H1 (cell line): ENCODE measurements at regions not wholly inside any gene's neighbourhood (a gene's known extent, or its start where the extent isn't known, plus 50 kb on each side); places are given as distances from the start of the nearest gene placed in this dataset.

Experiments used
- CTCF ChIA-PET: fragments of 300-600 bp; sonication (Branson Sonifier 250); formaldehyde crosslinking; loops from one replicate; lab custom pipeline; 2021; ENCODE audit not compliant: partially characterized antibody; lab: Charles Lee
- POLR2A ChIA-PET: fragments of 300-600 bp; sonication (Branson Sonifier 250); formaldehyde crosslinking; loops from one replicate; lab custom pipeline; 2021; ENCODE audit warnings: inconsistent platforms; ENCODE audit not compliant: partially characterized antibody; lab: Charles Lee
- DNase-seq, 2 experiments: peaks; one replicate each; pipeline versions ENCODE4 v3.0.0 to v3.0.0-alpha.2; 2010 to 2022; ENCODE audit warnings: low spot score in 2 of 2, low read depth in 1 of 2, mixed read lengths in 1 of 2
- FAIRE-seq: peaks from 2 replicates; lab custom pipeline; 2011; peaks lifted over from hg19 to GRCh38; lab: Jason Lieb, UNC
- H2AFZ ChIP-seq: 2 replicates; pipeline ENCODE4 v1.8.1; 2012; ENCODE audit warnings: low read length, inconsistent platforms
- H2AK5ac ChIP-seq: 2 replicates; pipeline ENCODE4 v1.6.1; 2013; ENCODE audit warnings: low read depth, low read length
- H2BK120ac ChIP-seq: replicated peaks from 2 replicates; pipeline ENCODE3; 2013; ENCODE audit warnings: low read depth, low read length, inconsistent platforms
- H2BK12ac ChIP-seq: 2 replicates; pipeline ENCODE4 v1.6.1; 2013; ENCODE audit warnings: low read depth, low read length
- H2BK15ac ChIP-seq: 2 replicates; pipeline ENCODE4 v1.6.1; 2013; ENCODE audit warnings: low read length
- H2BK20ac ChIP-seq: 2 replicates; pipeline ENCODE4 v1.6.1; 2013; ENCODE audit warnings: low read length
- H2BK5ac ChIP-seq: 2 replicates; pipeline ENCODE4 v1.6.1; 2013; ENCODE audit warnings: low read depth, low read length
- H3K14ac ChIP-seq: 2 replicates; pipeline ENCODE4 v1.6.1; 2013; ENCODE audit warnings: inconsistent platforms; ENCODE audit not compliant: insufficient read length
- H3K18ac ChIP-seq: 2 replicates; pipeline ENCODE4 v1.6.1; 2013; ENCODE audit warnings: low read length; ENCODE audit errors: extremely low read depth
- H3K23ac ChIP-seq: 2 replicates; pipeline ENCODE4 v1.6.1; 2013; ENCODE audit warnings: inconsistent platforms; ENCODE audit not compliant: insufficient read length
- H3K23me2 ChIP-seq: 2 replicates; pipeline ENCODE4 v1.6.1; 2013; ENCODE audit warnings: low read depth, low read length
- H3K27ac ChIP-seq: 2 replicates; pipeline ENCODE4 v1.6.1; 2011; ENCODE audit warnings: low read depth, low read length, inconsistent platforms
- H3K27me3 ChIP-seq, 4 experiments: replicated peaks in 1 of 4; 1 replicate in 1 of 4; 2 replicates in 3 of 4; pipeline versions ENCODE4 v1.6.1 to v1.8.1; 2011 to 2013; ENCODE audit warnings: low read length in 3 of 4, mild to moderate bottlenecking in 3 of 4, inconsistent platforms in 2 of 4, mixed read lengths in 2 of 4, moderate library complexity in 1 of 4; ENCODE audit not compliant: control insufficient read depth in 3 of 4, insufficient read depth in 3 of 4; ENCODE audit errors: extremely low read depth in 1 of 4
- H3K36me3 ChIP-seq, 4 experiments: 2 replicates each; pipeline versions ENCODE4 v1.6.1 to v1.8.1; 2011 to 2013; ENCODE audit warnings: mild to moderate bottlenecking in 4 of 4, low read length in 3 of 4, moderate library complexity in 2 of 4, control low read depth in 1 of 4, inconsistent platforms in 1 of 4; ENCODE audit not compliant: insufficient read depth in 4 of 4, control insufficient read depth in 2 of 4
- H3K4ac ChIP-seq: replicated peaks from 2 replicates; pipeline ENCODE3; 2013; ENCODE audit warnings: low read length, low read depth, mixed read lengths, inconsistent platforms; ENCODE audit not compliant: insufficient read length
- H3K4me1 ChIP-seq, 4 experiments: replicated peaks in 1 of 4; 1 replicate in 1 of 4; 2 replicates in 3 of 4; pipeline versions ENCODE4 v1.6.1 to v1.8.1; 2011 to 2013; ENCODE audit warnings: low read length in 3 of 4, inconsistent platforms in 2 of 4, mixed read lengths in 1 of 4; ENCODE audit not compliant: insufficient read depth in 4 of 4, control insufficient read depth in 3 of 4
- H3K4me2 ChIP-seq, 2 experiments: 2 replicates each; pipeline versions ENCODE4 v1.6.1 to v1.8.1; 2011 to 2013; ENCODE audit warnings: low read depth in 2 of 2, low read length in 2 of 2, control low read depth in 1 of 2, inconsistent platforms in 1 of 2, mild to moderate bottlenecking in 1 of 2; ENCODE audit not compliant: insufficient read depth in 1 of 2
- H3K4me3 ChIP-seq, 4 experiments: fragments of 200-600, 300-600 bp in 1 of 4; sonication (generic), shearing (Covaris generic), sonication (Bioruptor Twin) in 1 of 4; 2 replicates each; pipeline versions ENCODE4 v1.5.1 to v1.8.1; 2011 to 2016; ENCODE audit warnings: low read length in 4 of 4, low read depth in 3 of 4, control low read depth in 2 of 4, inconsistent platforms in 2 of 4, mild to moderate bottlenecking in 2 of 4, mixed read lengths in 1 of 4, moderate library complexity in 1 of 4; ENCODE audit not compliant: insufficient read depth in 2 of 4; ENCODE audit errors: extremely low read depth in 1 of 4
- H3K56ac ChIP-seq: replicated peaks from 2 replicates; pipeline ENCODE3; 2013; ENCODE audit warnings: low read depth, mild to moderate bottlenecking, mixed read lengths, low read length, inconsistent platforms; ENCODE audit not compliant: insufficient read length
- H3K79me1 ChIP-seq: 2 replicates; pipeline ENCODE4 v1.6.1; 2013; ENCODE audit warnings: low read depth, low read length, control low read depth
- H3K79me2 ChIP-seq, 2 experiments: 2 replicates each; pipeline versions ENCODE4 v1.6.1 to v1.8.1; 2012 to 2013; ENCODE audit warnings: low read length in 2 of 2, mild to moderate bottlenecking in 2 of 2, inconsistent platforms in 1 of 2; ENCODE audit not compliant: insufficient read depth in 2 of 2, control insufficient read depth in 1 of 2
- H3K9ac ChIP-seq, 4 experiments: replicated peaks in 1 of 4; 1 replicate in 1 of 4; 2 replicates in 3 of 4; pipeline versions ENCODE4 v1.6.1 to v1.8.1; 2011 to 2013; ENCODE audit warnings: low read depth in 3 of 4, low read length in 3 of 4, control low read depth in 2 of 4, mild to moderate bottlenecking in 2 of 4, moderate library complexity in 2 of 4, inconsistent platforms in 1 of 4; ENCODE audit errors: extremely low read depth in 1 of 4
- H3K9me3 ChIP-seq, 2 experiments: 2 replicates each; pipeline versions ENCODE4 v1.6.1 to v1.8.1; 2012 to 2013; ENCODE audit warnings: mild to moderate bottlenecking in 2 of 2, moderate library complexity in 2 of 2, control low read depth in 1 of 2, inconsistent platforms in 1 of 2, low read depth in 1 of 2, low read length in 1 of 2, mixed read lengths in 1 of 2; ENCODE audit not compliant: insufficient read depth in 2 of 2
- H4K20me1 ChIP-seq, 2 experiments: replicated peaks in 1 of 2; 2 replicates each; pipeline versions ENCODE3 to v1.8.1; 2011 to 2013; ENCODE audit warnings: inconsistent platforms in 2 of 2, low read length in 2 of 2, mild to moderate bottlenecking in 1 of 2; ENCODE audit not compliant: insufficient read depth in 2 of 2, control insufficient read depth in 1 of 2
- H4K5ac ChIP-seq: 2 replicates; pipeline ENCODE4 v1.6.1; 2013; ENCODE audit warnings: low read length, low read depth, mixed read lengths, inconsistent platforms; ENCODE audit not compliant: insufficient read length
- H4K8ac ChIP-seq: 2 replicates; pipeline ENCODE4 v1.8.0; 2013; ENCODE audit warnings: mild to moderate bottlenecking, moderate library complexity, low read length, inconsistent platforms; ENCODE audit not compliant: insufficient read depth; ENCODE audit errors: extremely low read depth
- H4K91ac ChIP-seq: replicated peaks from 2 replicates; pipeline ENCODE3; 2013; ENCODE audit warnings: low read length, mixed read lengths, inconsistent platforms; ENCODE audit not compliant: insufficient read length
- BACH1 ChIP-seq: IDR thresholded peaks from 2 replicates; pipeline ENCODE4 v1.6.1; 2012; ENCODE audit warnings: low read length, improper control_type of control experiment
- NRF1 ChIP-seq: IDR thresholded peaks from 2 replicates; pipeline ENCODE4 v1.6.1; 2011; ENCODE audit warnings: mild to moderate bottlenecking, low read depth, low read length, improper control_type of control experiment
- SAP30 ChIP-seq: fragments of 300-600 bp; sonication (generic); IDR thresholded peaks from 2 replicates; pipeline ENCODE4 v1.7.1; 2012; ENCODE audit warnings: low read length, moderate library complexity, mild to moderate bottlenecking, inconsistent platforms; ENCODE audit not compliant: insufficient read depth, insufficient replicate concordance
- SIRT6 ChIP-seq: IDR thresholded peaks from one replicate; pipeline ENCODE4 v1.7.1; 2012; ENCODE audit warnings: low read length, inconsistent platforms
- SRF ChIP-seq: IDR thresholded peaks from 2 replicates; pipeline ENCODE4 v1.6.1; 2011; ENCODE audit warnings: mild to moderate bottlenecking, low read depth, low read length, moderate library complexity
- TCF12 ChIP-seq: IDR thresholded peaks from 2 replicates; pipeline ENCODE4 v1.6.1; 2011; ENCODE audit warnings: low read depth, mild to moderate bottlenecking, low read length

DNA sequence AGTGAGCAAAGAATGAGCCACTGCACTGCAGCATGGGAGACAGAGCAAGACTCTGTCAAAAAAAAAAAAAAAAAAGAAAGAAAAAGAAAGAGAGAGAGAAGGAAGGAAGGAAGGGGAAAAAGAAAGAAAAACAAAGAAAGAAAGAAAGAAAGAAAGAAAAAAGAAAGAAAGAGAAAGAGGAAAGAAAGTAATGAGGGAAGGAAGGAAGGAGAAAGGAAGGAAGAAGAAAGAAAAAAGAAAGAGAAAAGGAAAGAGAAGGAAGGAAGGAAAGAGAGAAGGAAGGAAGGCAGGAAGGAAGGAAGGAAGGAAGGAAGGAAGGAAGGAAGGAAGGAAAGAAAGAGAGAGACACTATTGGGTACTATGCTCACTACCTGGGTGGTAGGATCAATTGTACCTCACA, 122.2 kb upstream of the ERCC4 start:
- FAIRE-seq: no peak
- TF ChIP-seq BACH1 (no peak), SAP30 (no peak), TCF12 (no peak), NRF1 (no peak), SRF (no peak), SIRT6 (no peak)

More for the DNA sequence above, 122.2 kb upstream of the ERCC4 start:
- Histone ChIP-seq H3K79me1 (no peaks in the 10 kb centered on the region), H3K18ac (no peak overlapping the region), H2BK20ac (no peak overlapping the region), H3K14ac (no peak overlapping the region), H2BK12ac (no peak overlapping the region), H2BK5ac (no peak overlapping the region), H3K4me1 (no peaks in the 10 kb centered on the region), H3K27ac (no peak overlapping the region), H3K23ac (no peak overlapping the region), H3K9ac (no peak overlapping the region), H3K9me3 (no peaks in the 10 kb centered on the region), H2AK5ac (no peak overlapping the region), H3K4ac (no peak overlapping the region), H4K91ac (no peak overlapping the region), H2AFZ (no peak overlapping the region), H3K36me3 (no peaks in the 10 kb centered on the region), H3K4me3 (no peak overlapping the region), H3K27me3 (peaks cover 0 to 1% (median 0%) of the 10 kb centered on the region in 4 experiments; a peak in 1 of 7 replicates), H3K4me2 (no peak overlapping the region), H4K8ac (no peak overlapping the region), H2BK120ac (no peak overlapping the region), H4K5ac (no peak overlapping the region), H3K79me2 (no peaks in the 10 kb centered on the region), H3K56ac (no peak overlapping the region), H3K23me2 (no peaks in the 10 kb centered on the region; the same call in 1 of the 2 replicates), H2BK15ac (no peak overlapping the region), H4K20me1 (no peaks in the 10 kb centered on the region)
- CTCF ChIA-PET: no interaction called here
- no peak for DNase-seq
- POLR2A ChIA-PET: interaction anchor here (0.6 kb wide), 1 partner anchor 10 kb away, joined by 3 read pairs; no protein-coding TSS in a partner anchor
